ENCODE measurements at regions not wholly inside any gene's neighbourhood (a gene's known extent, or its start where the extent isn't known, plus 50 kb on each side); places are given as distances from the start of the nearest gene placed in this dataset.

GRCh38 chr20:39875492-39876110, 813.4 kb downstream of the MAFB start:
- TF ChIP-seq CTCF (IDR thresholded peaks at IDR 0.05; ENCODE audit: borderline replicate concordance, control extremely low read depth, extremely low read depth, insufficient read depth, missing control alignments): no peak
- no peak for DNase-seq (ENCODE audit: low spot score)
- in situ Hi-C loops (cut with MboI; ENCODE audit: low sequenced_read_pairs, unreplicated experiment): loop anchor here (25.0 kb wide), 1 partner anchor 387 kb away; no protein-coding TSS in a partner anchor

DNA sequence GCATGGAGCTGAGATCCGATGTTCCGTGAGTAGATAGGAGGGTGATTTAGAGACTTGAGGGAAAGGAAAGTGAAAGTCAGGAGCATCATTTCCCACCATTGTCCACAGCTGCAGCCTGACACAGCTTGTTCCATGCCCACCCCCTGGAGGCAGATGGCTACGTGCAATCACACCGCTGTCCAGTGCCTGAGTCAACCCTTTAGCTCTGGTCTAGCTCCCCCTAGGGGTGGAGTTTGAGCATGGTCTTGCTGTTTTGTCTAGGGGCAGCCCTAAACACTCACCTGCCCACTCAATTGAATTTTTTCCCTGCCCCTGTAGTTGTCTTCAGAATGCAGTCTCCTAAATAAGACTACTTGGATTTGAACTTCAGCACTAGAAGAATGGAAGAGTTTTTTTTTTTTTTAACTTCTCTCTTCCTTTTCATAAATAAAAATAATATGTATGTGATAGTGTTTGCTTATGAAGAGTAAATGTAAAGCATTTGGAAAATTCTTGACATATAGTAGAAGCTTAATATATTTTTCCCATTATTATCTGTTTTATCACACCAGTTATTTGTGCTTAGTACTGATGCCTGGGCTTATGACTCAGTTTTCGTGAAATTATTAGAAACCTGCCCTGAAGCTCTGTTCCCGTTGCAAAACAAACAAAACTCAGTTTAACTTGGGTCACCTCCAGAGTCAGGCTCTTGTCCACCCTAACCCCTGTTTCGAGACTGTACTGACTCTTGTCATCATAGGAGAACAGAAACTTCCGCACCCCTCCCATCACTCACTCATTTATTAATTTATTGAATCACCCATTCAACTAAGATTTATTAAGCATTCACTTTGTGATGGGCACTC, 814.8 kb downstream of the MAFB start:
- in situ Hi-C loops (cut with MboI; ENCODE audit: low sequenced_read_pairs, unreplicated experiment): loop anchor here (25.0 kb wide), 1 partner anchor 612 kb away; no protein-coding TSS in a partner anchor
- peak; percentile 84 for TF ChIP-seq CTCF (IDR thresholded peaks at IDR 0.05; ENCODE audit: borderline replicate concordance, control extremely low read depth, extremely low read depth, insufficient read depth, missing control alignments)
- DNase-seq (ENCODE audit: low spot score): peak; percentile 51

DNA sequence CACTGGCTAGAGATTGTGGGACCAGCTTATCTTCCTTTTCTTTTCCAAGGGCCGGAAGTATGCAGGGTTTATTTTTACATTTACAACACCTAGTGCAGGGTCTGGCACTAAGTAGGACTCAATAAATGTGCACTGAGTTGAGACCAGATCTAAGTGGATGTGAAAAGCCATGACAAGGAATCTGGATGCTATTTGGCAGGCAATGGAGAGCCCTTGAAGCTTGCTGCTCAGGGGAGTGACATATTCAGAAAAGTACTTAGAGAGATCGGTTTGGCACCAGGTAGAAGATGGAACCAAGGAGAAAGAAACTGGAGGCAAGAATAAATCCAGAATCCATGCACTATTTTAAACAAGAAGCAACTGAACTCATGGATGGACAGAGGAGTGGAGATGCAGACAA, 815.8 kb downstream of the MAFB start:
- no peak for DNase-seq (ENCODE audit: low spot score)
- in situ Hi-C loops (cut with MboI; ENCODE audit: low sequenced_read_pairs, unreplicated experiment): loop anchor here (25.0 kb wide), 1 partner anchor 611 kb away; no protein-coding TSS in a partner anchor
- no peak for TF ChIP-seq CTCF (IDR thresholded peaks at IDR 0.05; ENCODE audit: borderline replicate concordance, control extremely low read depth, extremely low read depth, insufficient read depth, missing control alignments)

- TF ChIP-seq CTCF (IDR thresholded peaks at IDR 0.05; ENCODE audit: borderline replicate concordance, control extremely low read depth, extremely low read depth, insufficient read depth, missing control alignments): no peak
- in situ Hi-C loops (cut with MboI; ENCODE audit: low sequenced_read_pairs, unreplicated experiment): loop anchor here (25.0 kb wide), 1 partner anchor 609 kb away; no protein-coding TSS in a partner anchor
- no peak for DNase-seq (ENCODE audit: low spot score)
These were observed 818.0 kb downstream of the MAFB start for GRCh38 chr20:39871013-39871412.

DNA sequence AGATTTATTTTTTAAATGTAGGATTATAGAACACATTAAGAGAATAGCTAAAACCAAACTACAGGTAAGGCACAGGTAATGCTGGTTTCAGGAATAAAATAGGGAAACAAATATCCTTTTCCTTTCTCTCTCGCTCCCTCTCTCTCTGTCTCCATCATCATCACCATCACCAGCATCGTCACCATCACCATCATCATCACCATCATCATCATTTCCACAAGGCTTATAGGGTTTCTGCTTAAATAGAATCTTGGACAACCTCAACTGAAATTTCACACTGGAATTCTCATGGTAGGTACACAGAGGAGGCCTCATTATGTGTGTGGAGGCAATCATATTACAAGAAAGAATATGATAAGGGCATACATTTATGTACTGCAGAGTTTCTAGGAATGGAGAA, 823.6 kb downstream of the MAFB start:
- no peak for TF ChIP-seq CTCF (IDR thresholded peaks at IDR 0.05; ENCODE audit: borderline replicate concordance, control extremely low read depth, extremely low read depth, insufficient read depth, missing control alignments)
- in situ Hi-C loops (cut with MboI; ENCODE audit: low sequenced_read_pairs, unreplicated experiment): loop anchor here (25.0 kb wide), 1 partner anchor 603 kb away; no protein-coding TSS in a partner anchor
- DNase-seq (ENCODE audit: low spot score): no peak

GRCh38 chr20:39862470-39862891, 826.6 kb downstream of the MAFB start:
- no peak for TF ChIP-seq CTCF (IDR thresholded peaks at IDR 0.05; ENCODE audit: borderline replicate concordance, control extremely low read depth, extremely low read depth, insufficient read depth, missing control alignments)
- in situ Hi-C loops (cut with MboI; ENCODE audit: low sequenced_read_pairs, unreplicated experiment): loop anchor here (25.0 kb wide), 1 partner anchor 600 kb away; no protein-coding TSS in a partner anchor
- DNase-seq (ENCODE audit: low spot score): no peak
